ENCODE measurements at regions not wholly inside any gene's neighbourhood (a gene's known extent, or its start where the extent isn't known, plus 50 kb on each side); places are given as distances from the start of the nearest gene placed in this dataset.

DNA sequence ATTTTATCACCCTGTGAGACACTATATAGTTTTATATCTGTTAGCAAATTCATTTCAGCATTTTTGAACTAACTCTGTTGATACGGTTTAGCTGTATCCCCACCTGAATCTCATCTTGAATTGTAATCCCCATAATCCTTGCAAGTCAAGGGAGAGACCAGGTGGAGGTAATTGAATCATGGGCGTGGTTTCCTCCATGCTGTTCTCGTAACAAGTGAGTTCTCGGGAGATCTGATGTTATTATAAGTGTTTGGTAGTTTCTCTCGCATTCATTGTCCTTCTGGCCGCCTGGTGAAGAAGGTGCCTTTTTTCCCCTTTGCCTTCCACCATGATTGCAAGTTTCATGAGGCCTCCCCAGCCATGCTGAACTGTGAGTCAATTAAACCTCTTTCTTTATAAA is 53.2 kb upstream of the TMC3 start:
- no peaks in the 10 kb centered on the region for H3K9me2 ChIP-seq (replicated peaks; ENCODE audit: low read depth, low read length)
- no peak overlapping the region for H2AFZ ChIP-seq (ENCODE audit: low read length)
- H3K79me2 ChIP-seq (ENCODE audit: insufficient read depth, low read length): no peaks in the 10 kb centered on the region
- no peaks in the 10 kb centered on the region for H4K20me1 ChIP-seq (ENCODE audit: insufficient read depth, low read length, poor library complexity, severe bottlenecking)
- 0 out of 2 replicates have a peak, but pooled peaks cover 3% of the 10 kb centered on the region for H3K9me3 ChIP-seq (ENCODE audit: insufficient read depth, low read depth, low read length)
- no peaks in the 10 kb centered on the region for H3K27me3 ChIP-seq (ENCODE audit: insufficient read depth, low read length, poor library complexity, severe bottlenecking)
- peaks cover 3% of the 10 kb centered on the region for H3K4me1 ChIP-seq (ENCODE audit: insufficient read depth, low read length, poor library complexity, severe bottlenecking)
- TF ChIP-seq, protein P1, sequence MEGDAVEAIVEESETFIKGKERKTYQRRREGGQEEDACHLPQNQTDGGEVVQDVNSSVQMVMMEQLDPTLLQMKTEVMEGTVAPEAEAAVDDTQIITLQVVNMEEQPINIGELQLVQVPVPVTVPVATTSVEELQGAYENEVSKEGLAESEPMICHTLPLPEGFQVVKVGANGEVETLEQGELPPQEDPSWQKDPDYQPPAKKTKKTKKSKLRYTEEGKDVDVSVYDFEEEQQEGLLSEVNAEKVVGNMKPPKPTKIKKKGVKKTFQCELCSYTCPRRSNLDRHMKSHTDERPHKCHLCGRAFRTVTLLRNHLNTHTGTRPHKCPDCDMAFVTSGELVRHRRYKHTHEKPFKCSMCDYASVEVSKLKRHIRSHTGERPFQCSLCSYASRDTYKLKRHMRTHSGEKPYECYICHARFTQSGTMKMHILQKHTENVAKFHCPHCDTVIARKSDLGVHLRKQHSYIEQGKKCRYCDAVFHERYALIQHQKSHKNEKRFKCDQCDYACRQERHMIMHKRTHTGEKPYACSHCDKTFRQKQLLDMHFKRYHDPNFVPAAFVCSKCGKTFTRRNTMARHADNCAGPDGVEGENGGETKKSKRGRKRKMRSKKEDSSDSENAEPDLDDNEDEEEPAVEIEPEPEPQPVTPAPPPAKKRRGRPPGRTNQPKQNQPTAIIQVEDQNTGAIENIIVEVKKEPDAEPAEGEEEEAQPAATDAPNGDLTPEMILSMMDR (conservative IDR thresholded peaks at IDR 0.05; ENCODE audit: low read length): no peak
- TF ChIP-seq EZH2phosphoT487 (IDR thresholded peaks at IDR 0.05; ENCODE audit: borderline replicate concordance): no peak
- no peaks in the 10 kb centered on the region for H3K36me3 ChIP-seq (ENCODE audit: insufficient read depth, low read length)
- H3K9ac ChIP-seq (ENCODE audit: low read depth, low read length, poor library complexity, severe bottlenecking): no peak overlapping the region
- no peak overlapping the region for H3K4me3 ChIP-seq (ENCODE audit: low read length, poor library complexity, severe bottlenecking)
- H3K4me2 ChIP-seq (ENCODE audit: low read depth, low read length, poor library complexity, severe bottlenecking): no peak overlapping the region
- H3F3A ChIP-seq (ENCODE audit: low read depth): no peaks in the 10 kb centered on the region

DNA sequence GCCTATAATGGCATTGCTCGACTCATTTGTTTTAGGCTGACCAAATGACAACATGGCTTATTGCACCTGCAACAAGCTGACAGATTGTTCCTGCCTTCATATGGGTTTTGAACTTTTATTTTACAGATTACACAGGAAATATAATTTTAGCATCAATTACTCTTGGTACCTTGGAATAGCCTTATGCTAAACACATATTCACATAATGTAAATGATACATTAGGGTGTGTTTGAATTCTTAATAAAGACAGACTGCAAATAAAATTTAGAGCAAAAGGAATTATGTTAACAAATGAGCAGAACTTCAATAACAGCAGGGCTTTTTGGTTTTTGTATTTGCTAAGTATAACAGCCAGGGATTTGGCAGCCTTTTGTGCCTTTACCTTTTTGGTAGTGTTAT is 51.9 kb upstream of the TMC3 start:
- Histone ChIP-seq H3K36me3 (ENCODE audit: insufficient read depth, low read length) (no peaks in the 10 kb centered on the region), H3K9ac (ENCODE audit: low read depth, low read length, poor library complexity, severe bottlenecking) (no peak overlapping the region), H3K9me3 (ENCODE audit: insufficient read depth, low read depth, low read length) (no peaks in the 10 kb centered on the region), H3F3A (ENCODE audit: low read depth) (no peaks in the 10 kb centered on the region), H4K20me1 (ENCODE audit: insufficient read depth, low read length, poor library complexity, severe bottlenecking) (no peaks in the 10 kb centered on the region), H3K9me2 (replicated peaks; ENCODE audit: low read depth, low read length) (no peaks in the 10 kb centered on the region), H3K4me1 (ENCODE audit: insufficient read depth, low read length, poor library complexity, severe bottlenecking) (peaks cover 3% of the 10 kb centered on the region), H3K27me3 (ENCODE audit: insufficient read depth, low read length, poor library complexity, severe bottlenecking) (no peaks in the 10 kb centered on the region), H3K4me2 (ENCODE audit: low read depth, low read length, poor library complexity, severe bottlenecking) (no peak overlapping the region), H3K79me2 (ENCODE audit: insufficient read depth, low read length) (no peaks in the 10 kb centered on the region), H2AFZ (ENCODE audit: low read length) (no peak overlapping the region), H3K4me3 (ENCODE audit: low read length, poor library complexity, severe bottlenecking) (no peak overlapping the region)
- TF ChIP-seq, protein P1 (conservative IDR thresholded peaks at IDR 0.05; ENCODE audit: low read length): no peak
- TF ChIP-seq EZH2phosphoT487 (IDR thresholded peaks at IDR 0.05; ENCODE audit: borderline replicate concordance): no peak

Measured in Loucy (cell line).